LNCAP (cell line): ENCODE measurements at regions not wholly inside any gene's neighbourhood (a gene's known extent, or its start where the extent isn't known, plus 50 kb on each side); places are given as distances from the start of the nearest gene placed in this dataset.

Experiments
- TF ChIP-seq, protein P1 (sequence below): fragments of 450-650 bp; IDR thresholded peaks from 2 replicates; pipeline ENCODE4 v1.5.1; 2017; ENCODE audit warnings: mild to moderate bottlenecking

DNA sequence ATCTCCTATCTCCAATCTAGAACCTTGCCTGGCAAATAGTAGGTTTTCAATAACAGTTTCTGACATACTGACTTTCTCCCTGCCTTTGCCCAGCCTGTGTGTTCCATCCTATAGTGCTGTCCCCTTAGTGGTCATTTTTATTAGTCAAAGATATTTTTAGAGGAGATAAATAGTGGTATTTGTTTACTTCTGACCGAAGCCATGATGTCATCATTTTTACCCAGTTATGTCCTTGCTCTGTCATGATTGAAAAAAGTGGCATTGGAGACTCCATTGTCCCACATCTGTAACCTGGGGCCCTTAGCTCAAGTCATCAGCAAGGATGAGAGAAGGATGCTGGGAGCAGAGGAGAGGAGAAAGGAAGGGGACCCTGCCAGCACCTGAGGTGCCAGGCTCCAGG, 80.6 kb upstream of the ATP2B2 start:
- TF ChIP-seq, protein P1, sequence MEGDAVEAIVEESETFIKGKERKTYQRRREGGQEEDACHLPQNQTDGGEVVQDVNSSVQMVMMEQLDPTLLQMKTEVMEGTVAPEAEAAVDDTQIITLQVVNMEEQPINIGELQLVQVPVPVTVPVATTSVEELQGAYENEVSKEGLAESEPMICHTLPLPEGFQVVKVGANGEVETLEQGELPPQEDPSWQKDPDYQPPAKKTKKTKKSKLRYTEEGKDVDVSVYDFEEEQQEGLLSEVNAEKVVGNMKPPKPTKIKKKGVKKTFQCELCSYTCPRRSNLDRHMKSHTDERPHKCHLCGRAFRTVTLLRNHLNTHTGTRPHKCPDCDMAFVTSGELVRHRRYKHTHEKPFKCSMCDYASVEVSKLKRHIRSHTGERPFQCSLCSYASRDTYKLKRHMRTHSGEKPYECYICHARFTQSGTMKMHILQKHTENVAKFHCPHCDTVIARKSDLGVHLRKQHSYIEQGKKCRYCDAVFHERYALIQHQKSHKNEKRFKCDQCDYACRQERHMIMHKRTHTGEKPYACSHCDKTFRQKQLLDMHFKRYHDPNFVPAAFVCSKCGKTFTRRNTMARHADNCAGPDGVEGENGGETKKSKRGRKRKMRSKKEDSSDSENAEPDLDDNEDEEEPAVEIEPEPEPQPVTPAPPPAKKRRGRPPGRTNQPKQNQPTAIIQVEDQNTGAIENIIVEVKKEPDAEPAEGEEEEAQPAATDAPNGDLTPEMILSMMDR, result no peak

DNA sequence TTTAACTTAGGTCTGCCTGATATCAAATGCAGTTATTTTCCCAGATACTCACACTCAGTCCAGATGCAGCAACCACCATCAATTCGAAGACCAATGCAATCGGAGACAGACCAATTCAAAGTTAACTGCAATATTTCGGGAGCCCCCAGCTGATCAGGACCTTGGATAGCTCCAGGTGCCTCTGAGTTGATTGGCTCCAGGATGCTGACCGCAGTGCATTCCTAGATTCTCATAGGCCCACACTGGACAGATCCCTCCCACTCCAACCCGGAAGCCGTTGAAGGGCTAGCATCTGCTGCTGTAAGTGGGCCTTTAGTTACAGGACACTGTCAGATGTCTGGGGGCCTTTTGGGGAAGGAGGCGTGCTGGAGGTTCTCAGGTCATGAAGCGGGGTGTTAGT, 89.5 kb upstream of the ATP2B2 start:
- TF ChIP-seq, protein P1, result no peak

DNA sequence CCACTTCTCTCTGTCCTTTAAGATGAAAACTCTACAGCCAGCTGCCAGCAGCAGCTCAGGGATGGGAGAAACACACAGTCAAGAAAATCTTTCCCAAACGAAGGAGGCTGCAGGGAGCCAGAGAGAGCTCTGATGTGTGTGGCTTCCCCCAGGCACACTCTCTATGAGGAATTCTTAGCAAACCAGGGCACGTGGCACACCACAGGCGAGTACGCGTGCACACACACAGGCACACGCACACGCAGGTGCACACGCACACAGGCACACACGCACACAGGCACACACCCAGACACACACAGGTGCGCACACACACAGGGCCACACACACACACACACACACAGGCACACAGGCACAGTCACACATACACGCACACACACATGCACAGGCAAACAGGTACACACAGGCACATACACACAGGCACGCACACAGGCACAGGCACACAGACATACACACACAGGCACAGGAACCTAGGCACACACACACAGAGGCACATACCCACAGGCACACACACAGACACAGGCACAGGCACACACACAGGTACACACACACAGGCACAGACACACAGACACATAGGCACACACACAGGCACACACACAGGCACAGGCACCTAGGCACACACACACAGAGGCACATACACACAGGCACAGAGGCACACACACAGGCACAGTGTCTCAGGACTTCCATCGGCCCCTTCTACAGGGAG, 91.5 kb upstream of the ATP2B2 start:
- TF ChIP-seq, protein P1, result no peak

DNA sequence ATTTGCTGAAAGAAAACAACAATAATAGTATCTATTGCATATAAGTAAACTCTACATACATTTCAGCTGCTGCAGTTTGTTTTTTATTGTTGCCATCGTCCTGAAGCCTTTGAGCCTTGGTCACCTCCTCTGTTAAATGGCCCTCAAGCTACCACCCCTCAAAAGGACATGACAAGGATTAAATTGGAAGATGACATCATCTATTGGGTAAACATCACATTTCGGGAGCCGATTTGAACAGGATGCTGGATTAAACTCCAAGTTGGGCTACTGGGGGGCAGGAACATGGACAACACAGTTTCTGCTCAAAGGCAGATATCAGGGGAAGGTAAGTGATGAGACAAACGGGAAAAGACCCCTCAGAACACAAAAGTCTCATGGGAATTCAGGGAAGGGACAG, 92.3 kb upstream of the ATP2B2 start:
- TF ChIP-seq, protein P1, result no peak

DNA sequence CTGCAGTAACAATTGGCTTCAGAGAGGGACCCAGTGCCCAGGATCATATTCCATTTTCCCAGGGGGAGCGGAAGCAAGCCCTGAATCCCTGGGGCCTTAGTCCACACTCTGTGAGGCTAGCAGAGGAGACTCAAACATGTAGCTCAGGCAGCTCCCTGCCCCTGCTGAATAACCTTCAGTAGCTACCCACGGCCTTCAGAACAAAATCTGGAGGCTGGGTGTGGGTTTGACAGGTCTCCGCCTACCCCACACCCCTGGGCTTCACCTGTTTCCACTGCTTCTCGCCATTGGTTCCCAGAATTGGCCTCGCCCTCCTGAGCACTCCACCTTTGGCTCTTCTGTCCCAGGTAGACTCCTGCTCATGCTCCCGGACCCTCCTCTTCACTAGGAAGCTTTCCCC, 93.6 kb upstream of the ATP2B2 start:
- TF ChIP-seq, protein P1, result no peak

DNA sequence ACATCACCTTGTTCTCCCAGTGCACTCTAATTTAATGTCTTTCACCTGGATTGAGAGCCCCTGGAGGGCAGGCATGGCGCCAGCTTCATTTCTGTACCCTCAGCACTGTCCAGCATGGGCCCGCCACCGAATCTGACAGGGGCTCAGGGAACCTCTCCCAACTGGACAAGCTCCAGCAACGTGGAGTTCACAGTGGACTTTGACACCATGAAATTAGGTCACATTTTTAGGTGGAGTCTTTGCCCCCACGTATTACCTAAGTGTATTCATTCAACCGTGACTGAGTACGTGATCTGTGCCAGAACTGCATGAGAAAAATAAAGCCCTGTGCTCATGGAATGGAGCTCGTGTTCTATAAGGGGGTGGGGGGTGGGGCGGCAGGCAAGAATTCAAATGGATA, 94.1 kb upstream of the ATP2B2 start:
- TF ChIP-seq, protein P1, result no peak

DNA sequence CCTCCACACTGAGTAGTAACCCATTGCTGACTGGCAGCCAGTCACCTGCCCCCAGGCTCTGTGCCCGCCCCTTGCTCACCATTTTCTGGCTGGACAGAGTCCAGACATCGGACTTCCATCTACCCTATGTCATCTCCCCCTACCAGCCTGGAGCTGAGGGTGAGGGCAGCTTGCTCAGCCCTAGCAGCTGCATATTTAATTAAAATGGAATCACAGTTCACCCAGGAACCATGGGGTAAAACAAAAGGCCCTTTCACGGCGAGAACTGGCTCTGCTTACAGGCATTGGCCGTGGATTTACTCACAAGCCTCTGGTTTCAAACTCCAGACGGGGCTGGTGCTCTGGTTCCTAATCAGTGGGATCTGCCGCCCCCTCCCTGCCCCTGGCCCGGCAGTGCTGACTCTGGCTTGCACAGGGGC, 94.9 kb upstream of the ATP2B2 start:
- TF ChIP-seq, protein P1, result no peak

DNA sequence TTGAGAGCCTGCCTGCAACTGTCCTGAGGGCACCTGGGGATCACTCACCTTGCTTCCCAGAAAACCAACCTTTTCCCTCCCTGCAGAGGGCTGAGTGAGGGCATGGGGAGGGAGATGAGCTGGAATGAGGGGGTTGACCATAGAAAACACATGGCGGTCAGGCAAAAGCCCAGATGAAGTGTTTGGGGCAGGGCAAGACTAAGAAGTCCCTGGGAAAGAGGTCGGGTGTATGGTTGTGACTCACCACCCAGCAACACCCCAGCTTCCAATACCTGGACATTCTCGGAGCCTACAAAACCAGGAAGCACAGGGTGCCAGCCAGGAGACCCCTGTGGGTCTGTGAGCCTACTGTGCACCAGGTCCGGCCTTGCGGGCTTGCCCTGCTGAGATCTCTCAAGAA, 95.3 kb upstream of the ATP2B2 start:
- TF ChIP-seq, protein P1, result no peak
